ENCODE measurements at regions not wholly inside any gene's neighbourhood (a gene's known extent, or its start where the extent isn't known, plus 50 kb on each side); places are given as distances from the start of the nearest gene placed in this dataset.
"Not testable (repeated sequence)": the region's sequence is repeated elsewhere in the genome, so short reads cannot be mapped to it uniquely, and the experiment has no call there.

DNA sequence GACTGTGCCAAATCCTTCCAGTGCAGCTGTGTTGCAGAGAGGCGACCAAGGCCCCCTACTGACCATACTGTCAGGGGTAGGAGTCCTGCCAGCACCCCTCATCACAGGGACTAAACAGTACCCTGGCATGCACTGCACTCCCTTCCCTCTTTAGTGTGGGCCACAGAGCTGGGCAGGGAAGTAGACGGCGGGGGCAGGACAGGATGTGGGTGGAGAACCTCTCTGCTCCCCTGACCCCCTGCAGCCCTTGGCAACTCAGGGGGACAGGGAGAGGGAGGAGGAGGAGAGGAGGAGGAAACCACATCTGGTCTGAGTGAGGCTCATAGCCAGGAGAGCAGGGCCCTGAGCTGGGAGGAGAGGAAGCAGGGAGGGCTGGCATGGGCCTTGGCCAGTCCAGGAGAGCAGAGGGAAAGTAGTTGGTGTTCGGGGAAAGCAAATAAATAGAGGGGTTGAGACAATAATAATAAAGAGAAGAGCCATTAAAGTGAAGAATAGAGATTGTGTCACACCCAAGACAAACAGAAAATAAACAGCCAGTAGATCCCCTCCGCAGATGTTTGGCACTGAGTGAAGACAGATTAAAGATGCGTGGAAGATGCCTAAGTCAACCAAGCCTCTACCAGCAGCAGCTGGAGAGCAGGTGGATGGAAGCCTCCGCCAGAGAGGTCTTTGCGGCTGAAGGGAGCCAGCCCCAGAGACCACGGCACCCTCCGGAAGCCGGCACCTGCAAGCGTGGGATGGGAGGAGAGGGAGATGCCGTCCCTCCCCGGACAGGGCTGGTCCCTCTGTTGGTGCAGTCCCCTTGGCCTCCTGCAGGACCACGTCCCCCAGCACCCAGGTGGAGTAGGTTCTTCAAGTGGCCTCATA, 61.5 kb downstream of the RPUSD4 start:
- peak; percentile 47 to 66 for DNase-seq
- Histone ChIP-seq H3K9me3 (replicated peaks) (peaks cover 7% of the 10 kb centered on the region; the same call in 1 of the 2 replicates), H3K27me3 (no peaks in the 10 kb centered on the region), H3K36me3 (no peaks in the 10 kb centered on the region), H3K4me1 (peaks cover 28% of the 10 kb centered on the region), H3K27ac (no peak overlapping the region), H3K4me3 (no peak overlapping the region)

DNA sequence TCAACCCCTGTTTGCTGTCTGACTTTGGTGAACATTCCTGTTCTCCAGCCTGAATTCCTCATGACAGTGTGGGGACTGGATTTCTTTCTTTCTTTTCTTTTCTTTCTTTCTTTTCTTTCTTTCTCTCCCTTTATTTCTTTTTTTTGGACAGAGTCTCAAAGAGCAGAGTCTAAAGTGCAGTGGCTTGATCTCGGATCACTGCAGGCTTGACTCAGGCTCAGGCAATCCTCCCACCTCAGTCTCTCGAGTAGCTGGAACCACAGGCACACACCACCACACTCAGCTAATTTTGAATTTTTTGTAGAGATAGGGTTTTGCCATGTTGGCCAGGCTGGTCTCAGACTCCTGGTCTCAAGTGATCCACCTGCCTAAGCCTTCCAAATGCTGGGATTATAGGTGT, 63.1 kb downstream of the RPUSD4 start:
- no peak for DNase-seq
- H3K4me3 ChIP-seq = no peak overlapping the region
- no peaks in the 10 kb centered on the region for H3K36me3 ChIP-seq
- H3K9me3 ChIP-seq (replicated peaks) = peaks cover 7% of the 10 kb centered on the region; the same call in 1 of the 2 replicates
- H3K27me3 ChIP-seq = no peaks in the 10 kb centered on the region
- H3K4me1 ChIP-seq = peaks cover 28% of the 10 kb centered on the region
- no peak overlapping the region for H3K27ac ChIP-seq

- Histone ChIP-seq H3K27me3 (no peaks in the 10 kb centered on the region), H3K36me3 (no peaks in the 10 kb centered on the region), H3K4me3 (no peak overlapping the region), H3K27ac (no peak overlapping the region), H3K4me1 (peaks cover 28% of the 10 kb centered on the region), H3K9me3 (replicated peaks) (peaks cover 7% of the 10 kb centered on the region; the same call in 1 of the 2 replicates)
- no peak for DNase-seq
Observed at GRCh38 chr11:126147208-126148111, 64.0 kb downstream of the RPUSD4 start.

- Histone ChIP-seq H3K27ac (peak overlapping the region; percentile 79), H3K9me3 (replicated peaks) (no peaks in the 10 kb centered on the region), H3K4me3 (peak overlapping the region; percentile 49), H3K4me1 (peaks cover 28% of the 10 kb centered on the region), H3K27me3 (no peaks in the 10 kb centered on the region), H3K36me3 (no peaks in the 10 kb centered on the region)
- DNase-seq = peak; percentile 44 to 69
Observed at GRCh38 chr11:126146454-126147192, 64.8 kb downstream of the RPUSD4 start.

DNA sequence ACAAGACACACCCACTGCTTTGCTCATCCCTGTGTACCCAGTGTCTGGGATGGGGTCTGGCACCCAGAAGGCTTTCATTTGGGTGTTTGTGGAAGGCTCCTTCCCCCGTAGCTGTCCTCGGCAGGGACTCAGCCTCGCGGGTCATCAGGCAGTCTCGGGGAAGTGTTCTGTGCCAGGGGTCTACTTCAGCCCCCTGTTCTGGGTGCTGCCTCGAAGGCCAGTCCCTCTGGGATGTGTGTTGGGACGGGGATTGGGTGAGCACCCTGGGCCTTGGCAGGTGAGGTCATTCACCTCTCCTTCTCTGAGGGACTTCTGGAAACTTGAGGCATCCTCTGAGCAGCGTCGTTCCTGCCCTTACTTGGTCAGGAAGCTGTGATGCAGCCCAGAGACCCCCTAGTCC, 65.5 kb downstream of the RPUSD4 start:
- Histone ChIP-seq H3K36me3 (no peaks in the 10 kb centered on the region), H3K9me3 (replicated peaks) (no peaks in the 10 kb centered on the region), H3K27me3 (no peaks in the 10 kb centered on the region), H3K4me1 (peaks cover 34% of the 10 kb centered on the region), H3K27ac (peak overlapping the region; percentile 79; the same call in 1 of the 2 replicates), H3K4me3 (no peak overlapping the region)
- no peak for DNase-seq

DNA sequence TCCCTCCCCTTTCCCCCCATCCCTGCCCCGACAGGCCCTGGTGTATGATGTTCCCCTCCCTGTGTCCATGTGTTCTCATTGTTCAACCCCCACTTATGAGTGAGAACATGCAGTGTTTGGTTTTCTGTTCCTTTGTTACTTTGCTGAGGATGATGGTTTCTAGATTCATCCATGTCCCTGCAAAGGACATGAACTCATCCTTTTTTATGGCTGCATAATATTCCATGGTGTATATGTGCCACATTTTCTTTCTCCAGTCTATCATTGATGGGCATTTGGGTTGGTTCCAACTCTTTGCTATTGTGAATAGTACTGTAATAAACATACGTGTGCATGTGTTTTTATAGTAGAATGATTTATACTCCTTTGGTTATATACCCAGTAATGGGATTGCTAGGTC, 68.0 kb downstream of the RPUSD4 start:
- H3K27me3 ChIP-seq; H3K27ac ChIP-seq; DNase-seq; H3K36me3 ChIP-seq; H3K4me3 ChIP-seq; H3K9me3 ChIP-seq (replicated peaks): not testable (repeated sequence)
- peaks cover 41% of the 10 kb centered on the region for H3K4me1 ChIP-seq

DNA sequence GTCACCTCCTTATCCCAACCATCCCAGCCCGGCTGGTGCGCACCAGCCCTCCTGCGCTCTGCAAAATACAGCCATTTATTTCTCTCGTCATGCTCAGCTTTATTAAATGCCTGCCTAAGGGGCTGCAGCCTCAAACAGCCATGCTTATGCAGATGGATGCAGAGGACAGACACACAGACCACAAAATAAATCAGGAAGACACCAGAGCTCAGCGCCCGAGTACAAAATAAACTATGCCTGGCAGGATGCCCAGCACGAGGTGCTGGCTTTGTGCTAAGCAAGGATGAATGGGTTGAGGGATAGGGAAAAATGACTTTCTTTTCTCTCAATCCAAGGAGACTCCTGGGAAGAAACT, 70.5 kb downstream of the RPUSD4 start:
- Histone ChIP-seq H3K36me3 (no peaks in the 10 kb centered on the region), H3K4me1 (peaks cover 47% of the 10 kb centered on the region), H3K9me3 (replicated peaks) (no peaks in the 10 kb centered on the region), H3K27ac (peak overlapping the region; percentile 91), H3K4me3 (peak overlapping the region; percentile 25), H3K27me3 (no peaks in the 10 kb centered on the region)
- DNase-seq = peak; percentile 65 to 77

- no peaks in the 10 kb centered on the region for H3K27me3 ChIP-seq
- H3K27ac ChIP-seq = peak overlapping the region; percentile 91
- peak in 1 of 2 experiments; percentile 36 for DNase-seq
- peaks cover 52% of the 10 kb centered on the region for H3K4me1 ChIP-seq
- peak overlapping the region; percentile 25 for H3K4me3 ChIP-seq
- H3K36me3 ChIP-seq = no peaks in the 10 kb centered on the region
- no peaks in the 10 kb centered on the region for H3K9me3 ChIP-seq (replicated peaks)
Observed at GRCh38 chr11:126140201-126140925, 71.1 kb downstream of the RPUSD4 start.

- peak overlapping the region; percentile 91 for H3K27ac ChIP-seq
- H3K36me3 ChIP-seq = no peaks in the 10 kb centered on the region
- peak; percentile 85 to 86 for DNase-seq
- H3K9me3 ChIP-seq (replicated peaks) = no peaks in the 10 kb centered on the region
- H3K27me3 ChIP-seq = no peaks in the 10 kb centered on the region
- peak overlapping the region; percentile 1 for H3K4me3 ChIP-seq
- peaks cover 62% of the 10 kb centered on the region for H3K4me1 ChIP-seq
Observed at GRCh38 chr11:126139111-126140091, 72.0 kb downstream of the RPUSD4 start.

- DNase-seq = no peak
- H3K27me3 ChIP-seq = no peaks in the 10 kb centered on the region
- no peaks in the 10 kb centered on the region for H3K9me3 ChIP-seq (replicated peaks)
- no peak overlapping the region for H3K4me3 ChIP-seq
- H3K4me1 ChIP-seq = peaks cover 68% of the 10 kb centered on the region
- no peaks in the 10 kb centered on the region for H3K36me3 ChIP-seq
- peak overlapping the region; percentile 91 for H3K27ac ChIP-seq
Observed at GRCh38 chr11:126138636-126139035, 72.8 kb downstream of the RPUSD4 start.

GRCh38 chr11:126137136-126137535, 74.3 kb downstream of the RPUSD4 start:
- H3K27me3 ChIP-seq = no peaks in the 10 kb centered on the region
- DNase-seq = no peak
- H3K4me1 ChIP-seq = peaks cover 83% of the 10 kb centered on the region
- H3K27ac ChIP-seq = no peak overlapping the region
- H3K4me3 ChIP-seq = no peak overlapping the region
- H3K36me3 ChIP-seq = no peaks in the 10 kb centered on the region
- H3K9me3 ChIP-seq (replicated peaks) = no peaks in the 10 kb centered on the region

- H3K4me3 ChIP-seq = no peak overlapping the region
- no peaks in the 10 kb centered on the region for H3K36me3 ChIP-seq
- H3K4me1 ChIP-seq = peaks cover 89% of the 10 kb centered on the region
- DNase-seq = no peak
- H3K9me3 ChIP-seq (replicated peaks) = no peaks in the 10 kb centered on the region
- no peak overlapping the region; the same call in 1 of the 2 replicates for H3K27ac ChIP-seq
- H3K27me3 ChIP-seq = no peaks in the 10 kb centered on the region
Observed at GRCh38 chr11:126136507-126136906, 73.8 kb upstream of the CDON start.
